GM19395 (cell line): ENCODE measurements at regions not wholly inside any gene's neighbourhood (a gene's known extent, or its start where the extent isn't known, plus 50 kb on each side); places are given as distances from the start of the nearest gene placed in this dataset.
"Not testable (repeated sequence)": the region's sequence is repeated elsewhere in the genome, so short reads cannot be mapped to it uniquely, and the experiment has no call there.

ENCODE experiments used
- ATAC-seq: cut with Tn5 transposase; IDR thresholded peaks from one replicate; pipeline ENCODE4 v1.9.1; 2021; ENCODE audit warnings: mild to moderate bottlenecking, moderate library complexity; ENCODE audit not compliant: unreplicated experiment

- no peak for ATAC-seq
These were observed 248.4 kb upstream of the MEIS1 start for GRCh38 chr2:66186537-66186936.

GRCh38 chr2:66185497-66186054, 249.3 kb upstream of the MEIS1 start:
- ATAC-seq = no peak

- not testable (repeated sequence) for ATAC-seq
These were observed 257.7 kb upstream of the MEIS1 start for GRCh38 chr2:66177128-66177796.

- ATAC-seq = no peak
These were observed 260.4 kb upstream of the MEIS1 start for GRCh38 chr2:66174491-66174890.

- no peak for ATAC-seq
These were observed 261.3 kb upstream of the MEIS1 start for GRCh38 chr2:66173645-66174044.

- no peak for ATAC-seq
These were observed 263.4 kb upstream of the MEIS1 start for GRCh38 chr2:66171530-66171929.

GRCh38 chr2:66170744-66171330, 264.1 kb upstream of the MEIS1 start:
- no peak for ATAC-seq

GRCh38 chr2:66169076-66169475, 265.8 kb upstream of the MEIS1 start:
- no peak for ATAC-seq

- ATAC-seq = no peak
These were observed 270.5 kb upstream of the MEIS1 start for GRCh38 chr2:66164470-66164869.

- ATAC-seq = no peak
These were observed 278.8 kb upstream of the MEIS1 start for GRCh38 chr2:66156171-66156570.

- no peak for ATAC-seq
These were observed 281.0 kb upstream of the MEIS1 start for GRCh38 chr2:66153941-66154340.

GRCh38 chr2:66145490-66145889, 289.4 kb upstream of the MEIS1 start:
- no peak for ATAC-seq

- not testable (repeated sequence) for ATAC-seq
These were observed 290.6 kb upstream of the MEIS1 start for GRCh38 chr2:66144324-66144723.

- no peak for ATAC-seq
These were observed 297.3 kb upstream of the MEIS1 start for GRCh38 chr2:66137606-66138130.

GRCh38 chr2:66134138-66134701, 300.7 kb upstream of the MEIS1 start:
- no peak for ATAC-seq

GRCh38 chr2:66127656-66128055, 307.3 kb upstream of the MEIS1 start:
- ATAC-seq = no peak

GRCh38 chr2:66127061-66127460, 307.9 kb upstream of the MEIS1 start:
- no peak for ATAC-seq

GRCh38 chr2:66125951-66126350, 309.0 kb upstream of the MEIS1 start:
- ATAC-seq = no peak

GRCh38 chr2:66122516-66122915, 312.4 kb upstream of the MEIS1 start:
- no peak for ATAC-seq

GRCh38 chr2:66121946-66122345, 313.0 kb upstream of the MEIS1 start:
- ATAC-seq = no peak

- ATAC-seq = no peak
These were observed 320.8 kb upstream of the MEIS1 start for GRCh38 chr2:66113988-66114625.
